ENCODE measurements at regions not wholly inside any gene's neighbourhood (a gene's known extent, or its start where the extent isn't known, plus 50 kb on each side); places are given as distances from the start of the nearest gene placed in this dataset.

DNA sequence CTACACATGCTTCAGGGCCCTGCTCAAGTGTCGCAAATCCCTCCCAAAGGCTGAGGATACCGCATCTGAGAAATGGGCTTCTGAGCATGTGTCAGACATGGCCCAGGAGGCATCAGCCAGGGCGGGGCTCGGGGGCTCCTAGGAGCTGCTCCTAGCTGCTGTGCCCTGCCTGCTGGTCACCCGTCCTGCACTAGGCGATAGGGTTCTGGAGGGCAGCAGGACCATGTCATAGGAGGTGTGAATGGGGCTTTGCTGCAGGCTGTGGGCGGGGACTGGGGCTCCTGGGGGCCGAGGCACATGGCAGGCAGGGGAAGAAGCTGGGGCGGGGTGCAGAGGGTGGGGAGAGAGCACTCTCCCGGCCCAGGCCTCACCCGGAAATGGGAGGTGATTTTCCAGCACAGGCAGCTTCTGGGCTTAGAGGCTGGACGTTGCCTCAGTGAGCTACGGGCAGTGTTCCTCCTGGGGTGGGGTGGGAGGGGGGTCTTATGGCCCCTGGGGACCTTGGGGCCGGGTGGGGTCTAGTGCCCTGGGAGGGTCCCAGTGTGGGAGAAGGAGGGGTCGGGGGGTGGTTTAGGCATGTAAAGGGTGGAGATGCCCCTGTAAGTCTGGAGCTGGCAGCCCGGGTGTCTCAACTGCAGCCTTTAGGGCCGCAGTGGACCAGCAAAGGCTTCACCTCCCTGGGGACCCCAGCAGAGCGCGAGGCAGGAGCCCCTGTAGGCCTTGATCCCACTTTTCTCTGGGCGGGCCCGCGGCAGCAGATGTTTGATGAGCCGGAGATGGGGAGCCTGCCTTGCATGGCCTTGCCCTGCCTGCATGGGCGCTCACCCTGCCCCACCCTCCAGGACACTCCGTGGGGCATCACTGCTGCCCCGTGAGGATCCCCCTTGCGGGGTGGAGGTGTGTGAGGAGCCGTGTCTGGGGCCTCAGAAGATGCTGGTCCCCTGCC, 98.6 kb upstream of the LRPAP1 start:
- TF ChIP-seq, protein P1, sequence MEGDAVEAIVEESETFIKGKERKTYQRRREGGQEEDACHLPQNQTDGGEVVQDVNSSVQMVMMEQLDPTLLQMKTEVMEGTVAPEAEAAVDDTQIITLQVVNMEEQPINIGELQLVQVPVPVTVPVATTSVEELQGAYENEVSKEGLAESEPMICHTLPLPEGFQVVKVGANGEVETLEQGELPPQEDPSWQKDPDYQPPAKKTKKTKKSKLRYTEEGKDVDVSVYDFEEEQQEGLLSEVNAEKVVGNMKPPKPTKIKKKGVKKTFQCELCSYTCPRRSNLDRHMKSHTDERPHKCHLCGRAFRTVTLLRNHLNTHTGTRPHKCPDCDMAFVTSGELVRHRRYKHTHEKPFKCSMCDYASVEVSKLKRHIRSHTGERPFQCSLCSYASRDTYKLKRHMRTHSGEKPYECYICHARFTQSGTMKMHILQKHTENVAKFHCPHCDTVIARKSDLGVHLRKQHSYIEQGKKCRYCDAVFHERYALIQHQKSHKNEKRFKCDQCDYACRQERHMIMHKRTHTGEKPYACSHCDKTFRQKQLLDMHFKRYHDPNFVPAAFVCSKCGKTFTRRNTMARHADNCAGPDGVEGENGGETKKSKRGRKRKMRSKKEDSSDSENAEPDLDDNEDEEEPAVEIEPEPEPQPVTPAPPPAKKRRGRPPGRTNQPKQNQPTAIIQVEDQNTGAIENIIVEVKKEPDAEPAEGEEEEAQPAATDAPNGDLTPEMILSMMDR (conservative IDR thresholded peaks at IDR 0.05), result no peak
- no peak for TF ChIP-seq ZFX (IDR thresholded peaks at IDR 0.05)

Measured in C4-2B (cell line).